Neuronal stem cell (in vitro differentiated cells): ENCODE measurements at regions not wholly inside any gene's neighbourhood (a gene's known extent, or its start where the extent isn't known, plus 50 kb on each side); places are given as distances from the start of the nearest gene placed in this dataset.

ENCODE experiments used
- DNase-seq: peaks from one replicate; pipeline ENCODE4 v3.0.0-alpha.2; 2013; ENCODE audit warnings: low spot score
- H2AFZ ChIP-seq: one replicate; pipeline ENCODE4 v1.6.1; 2013; ENCODE audit warnings: mild to moderate bottlenecking, low read length, inconsistent platforms
- H2AK5ac ChIP-seq: 2 replicates; pipeline ENCODE4 v1.6.1; 2013; ENCODE audit warnings: low read depth, mild to moderate bottlenecking, inconsistent platforms, low read length, moderate library complexity, mixed read lengths
- H2BK120ac ChIP-seq: 2 replicates; pipeline ENCODE4 v1.6.1; 2013; ENCODE audit warnings: low read depth, mild to moderate bottlenecking, inconsistent platforms, low read length, moderate library complexity, mixed read lengths
- H2BK12ac ChIP-seq: one replicate; pipeline ENCODE4 v1.6.1; 2013; ENCODE audit warnings: low read length, inconsistent platforms
- H2BK15ac ChIP-seq: 2 replicates; pipeline ENCODE4 v1.6.1; 2013; ENCODE audit warnings: mild to moderate bottlenecking, low read length, inconsistent platforms, mixed read lengths
- H2BK5ac ChIP-seq: one replicate; pipeline ENCODE4 v1.6.1; 2013; ENCODE audit warnings: inconsistent platforms, mild to moderate bottlenecking, low read length, moderate library complexity
- H3K14ac ChIP-seq: one replicate; pipeline ENCODE4 v1.6.1; 2013; ENCODE audit warnings: low read length, inconsistent platforms
- H3K18ac ChIP-seq: 2 replicates; pipeline ENCODE4 v1.6.1; 2013; ENCODE audit warnings: low read length, inconsistent platforms
- H3K23ac ChIP-seq: 2 replicates; pipeline ENCODE4 v1.6.1; 2013; ENCODE audit warnings: low read depth, mild to moderate bottlenecking, mixed read lengths, low read length, inconsistent platforms; ENCODE audit not compliant: poor library complexity
- H3K27ac ChIP-seq: replicated peaks from 3 replicates; pipeline ENCODE4 v1.5.1; 2013; ENCODE audit warnings: low read length, inconsistent platforms
- H3K27me3 ChIP-seq, 3 experiments: 2 replicates each; pipeline ENCODE4 v1.6.1; 2013; ENCODE audit warnings: low read length in 3 of 3, mild to moderate bottlenecking in 2 of 3, inconsistent platforms in 1 of 3, low read depth in 1 of 3, mixed read lengths in 1 of 3, moderate library complexity in 1 of 3; ENCODE audit not compliant: control insufficient read depth in 3 of 3, insufficient read depth in 3 of 3
- H3K36me3 ChIP-seq, 2 donors: replicated peaks in 1 of 2; 2 replicates each; pipeline ENCODE4 v1.6.1; 2013; ENCODE audit warnings: low read length in 2 of 2; ENCODE audit not compliant: control insufficient read depth in 2 of 2, insufficient read depth in 2 of 2
- H3K4ac ChIP-seq: 2 replicates; pipeline ENCODE4 v1.6.1; 2013; ENCODE audit warnings: inconsistent platforms, mild to moderate bottlenecking, low read length, moderate library complexity
- H3K4me1 ChIP-seq, 2 donors: 1 replicate in 1 of 2; 2 replicates in 1 of 2; pipeline ENCODE4 v1.6.1; 2013; ENCODE audit warnings: low read length in 2 of 2, low read depth in 1 of 2; ENCODE audit not compliant: control insufficient read depth in 2 of 2, insufficient read depth in 1 of 2
- H3K4me2 ChIP-seq: one replicate; pipeline ENCODE4 v1.6.1; 2013; ENCODE audit warnings: mild to moderate bottlenecking, low read length, inconsistent platforms; ENCODE audit not compliant: insufficient read depth, poor library complexity, severe bottlenecking
- H3K4me3 ChIP-seq, 2 donors: 2 replicates each; pipeline ENCODE4 v1.5.1; 2013; ENCODE audit warnings: low read length in 2 of 2, mild to moderate bottlenecking in 2 of 2, inconsistent platforms in 1 of 2, moderate library complexity in 1 of 2
- H3K79me1 ChIP-seq: one replicate; pipeline ENCODE4 v1.6.1; 2013; ENCODE audit warnings: low read depth, mild to moderate bottlenecking, inconsistent platforms, low read length, moderate library complexity
- H3K9ac ChIP-seq: one replicate; pipeline ENCODE4 v1.6.1; 2013; ENCODE audit warnings: mild to moderate bottlenecking, low read depth, low read length, inconsistent platforms; ENCODE audit not compliant: poor library complexity
- H3K9me3 ChIP-seq, 2 donors: replicated peaks in 1 of 2; 2 replicates each; pipeline versions ENCODE3 to v1.6.1; 2013; ENCODE audit warnings: low read length in 2 of 2, mild to moderate bottlenecking in 2 of 2, inconsistent platforms in 1 of 2, low read depth in 1 of 2, mixed read lengths in 1 of 2, moderate library complexity in 1 of 2; ENCODE audit not compliant: control insufficient read depth in 2 of 2, insufficient read depth in 1 of 2
- H4K8ac ChIP-seq: one replicate; pipeline ENCODE4 v1.6.1; 2013; ENCODE audit warnings: low read depth, mild to moderate bottlenecking, inconsistent platforms, low read length, moderate library complexity
- H4K91ac ChIP-seq: one replicate; pipeline ENCODE4 v1.6.1; 2013; ENCODE audit warnings: low read length, low read depth, mild to moderate bottlenecking, inconsistent platforms; ENCODE audit not compliant: poor library complexity
- WGBS, 2 donors: extraction: QIAGEN DNeasy Blood & Tissue Kit; methylation state at CpG; one replicate each; pipeline ENCODE4 v1.1.7; 2013; ENCODE audit warnings: missing lambda C conversion rate in 2 of 2, mixed read lengths in 1 of 2; ENCODE audit not compliant: insufficient read length in 2 of 2, insufficient replicate concordance in 1 of 2; ENCODE audit errors: extremely low coverage in 2 of 2; 5-methylcytosine and 5-hydroxymethylcytosine counted together

- Histone ChIP-seq H2AFZ (no peak overlapping the region), H2BK5ac (no peak overlapping the region), H3K27me3 (no peaks in the 10 kb centered on the region), H2BK12ac (no peak overlapping the region), H3K36me3 (peaks cover 0 to 3% of the 10 kb centered on the region in 2 donors), H2BK15ac (no peak overlapping the region), H3K4me3 (no peak overlapping the region), H3K18ac (no peak overlapping the region), H2AK5ac (no peak overlapping the region), H3K79me1 (no peaks in the 10 kb centered on the region), H3K23ac (no peak overlapping the region), H3K4me1 (no peaks in the 10 kb centered on the region), H4K91ac (no peak overlapping the region), H2BK120ac (no peak overlapping the region), H3K4me2 (no peak overlapping the region), H3K9me3 (peaks cover 0 to 7% of the 10 kb centered on the region in 2 donors), H3K4ac (no peak overlapping the region), H4K8ac (no peak overlapping the region), H3K9ac (no peak overlapping the region), H3K27ac (no peak overlapping the region), H3K14ac (no peak overlapping the region)
- no peak for DNase-seq
Observed at GRCh38 chr13:73819711-73820110, 314.5 kb downstream of the KLF12 start.

GRCh38 chr13:73816702-73817101, 317.5 kb downstream of the KLF12 start:
- H3K27ac ChIP-seq: no peak overlapping the region

DNA sequence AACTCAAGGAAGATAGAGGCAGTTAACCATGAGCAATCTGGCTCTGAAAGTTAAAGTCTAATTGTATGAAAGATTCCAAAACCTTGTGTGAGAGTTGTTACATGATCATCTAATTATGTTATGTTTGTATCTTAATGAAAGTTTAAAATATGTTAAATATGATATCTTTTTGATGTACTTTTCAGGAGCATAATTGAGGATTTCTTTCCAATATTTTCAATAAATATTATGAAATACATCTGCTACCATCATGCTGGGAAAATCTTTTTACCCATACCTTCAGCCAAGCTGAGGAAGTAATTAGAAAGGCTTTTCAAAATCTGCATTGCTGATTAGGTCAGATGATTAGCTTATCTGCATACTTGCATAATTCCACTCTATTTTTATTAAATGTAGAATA, 318.4 kb downstream of the KLF12 start:
- Histone ChIP-seq H3K18ac (no peak overlapping the region), H2BK15ac (no peak overlapping the region), H4K8ac (no peak overlapping the region), H3K9ac (no peak overlapping the region), H3K4ac (no peak overlapping the region), H2BK120ac (no peak overlapping the region), H3K9me3 (peaks cover 0 to 4% of the 10 kb centered on the region in 2 donors), H2BK12ac (no peak overlapping the region), H3K27ac (no peak overlapping the region), H3K27me3 (no peaks in the 10 kb centered on the region), H3K4me3 (no peak overlapping the region), H3K79me1 (no peaks in the 10 kb centered on the region), H3K14ac (no peak overlapping the region), H3K4me1 (peaks cover 0 to 2% of the 10 kb centered on the region in 2 donors), H2BK5ac (no peak overlapping the region), H3K4me2 (no peak overlapping the region), H4K91ac (no peak overlapping the region), H3K36me3 (peaks cover 0 to 24% of the 10 kb centered on the region in 2 donors), H3K23ac (no peak overlapping the region), H2AK5ac (no peak overlapping the region), H2AFZ (no peak overlapping the region)
- DNase-seq: no peak

More at GRCh38 chr13:73816702-73817101, 317.5 kb downstream of the KLF12 start:
- H2BK5ac ChIP-seq: no peak overlapping the region
- H4K91ac ChIP-seq: no peak overlapping the region
- no peak overlapping the region for H3K23ac ChIP-seq
- no peak overlapping the region for H2BK15ac ChIP-seq
- no peak overlapping the region for H4K8ac ChIP-seq
- H3K4me2 ChIP-seq: no peak overlapping the region
- no peak for DNase-seq
- H3K36me3 ChIP-seq: peaks cover 0 to 18% of the 10 kb centered on the region in 2 donors
- H3K9me3 ChIP-seq: peaks cover 0 to 7% of the 10 kb centered on the region in 2 donors
- H3K9ac ChIP-seq: no peak overlapping the region
- no peaks in the 10 kb centered on the region for H3K27me3 ChIP-seq
- H3K4me1 ChIP-seq: peaks cover 0 to 2% of the 10 kb centered on the region in 2 donors
- no peak overlapping the region for H3K18ac ChIP-seq
- H3K14ac ChIP-seq: no peak overlapping the region
- H2AFZ ChIP-seq: no peak overlapping the region
- no peak overlapping the region for H2BK12ac ChIP-seq
- H3K79me1 ChIP-seq: no peaks in the 10 kb centered on the region
- no peak overlapping the region for H2BK120ac ChIP-seq
- H3K4ac ChIP-seq: no peak overlapping the region
- no CpG with 5 or more reads among the region's 2 CpGs for WGBS, 2 donors
- no peak overlapping the region for H2AK5ac ChIP-seq
- no peak overlapping the region for H3K4me3 ChIP-seq

GRCh38 chr13:73810647-73811046, 323.6 kb downstream of the KLF12 start:
- Histone ChIP-seq H3K36me3 (peaks cover 0 to 35% of the 10 kb centered on the region in 2 donors), H3K4me1 (peaks cover 0 to 2% of the 10 kb centered on the region in 2 donors), H2BK12ac (no peak overlapping the region), H3K27me3 (no peaks in the 10 kb centered on the region), H4K8ac (no peak overlapping the region), H3K9ac (no peak overlapping the region), H2AFZ (no peak overlapping the region), H2BK120ac (no peak overlapping the region), H2AK5ac (no peak overlapping the region), H2BK15ac (no peak overlapping the region), H3K4me3 (no peak overlapping the region), H3K14ac (no peak overlapping the region), H3K27ac (no peak overlapping the region), H3K4me2 (no peak overlapping the region), H2BK5ac (no peak overlapping the region), H3K79me1 (no peaks in the 10 kb centered on the region), H3K18ac (no peak overlapping the region), H3K23ac (no peak overlapping the region), H3K9me3 (no peaks in the 10 kb centered on the region), H4K91ac (no peak overlapping the region), H3K4ac (no peak overlapping the region)
- DNase-seq: no peak
- WGBS, 2 donors: no CpG with 5 or more reads among the region's 1 CpG
